Neutrophil (primary cell): ENCODE measurements at regions not wholly inside any gene's neighbourhood (a gene's known extent, or its start where the extent isn't known, plus 50 kb on each side); places are given as distances from the start of the nearest gene placed in this dataset.

Experiments used
- H3K27ac ChIP-seq: fragments of 200-600 bp; sonication (generic); 2 replicates; pipeline ENCODE4 v1.5.1; 2016; ENCODE audit warnings: mild to moderate bottlenecking, moderate library complexity
- H3K27me3 ChIP-seq: fragments of 200-600 bp; sonication (generic); 2 replicates; pipeline ENCODE4 v1.6.0; 2016; ENCODE audit warnings: mild to moderate bottlenecking
- H3K36me3 ChIP-seq: fragments of 200-600 bp; sonication (generic); 2 replicates; pipeline ENCODE4 v1.5.1; 2017
- H3K4me1 ChIP-seq, 2 experiments: fragments of 200-600 bp in 1 of 2; sonication (generic) in 1 of 2; 1 replicate in 1 of 2; 2 replicates in 1 of 2; pipeline versions ENCODE4 v1.5.1 to v1.6.1; 2013 to 2016; ENCODE audit warnings: low read depth in 1 of 2, low read length in 1 of 2, mild to moderate bottlenecking in 1 of 2, moderate library complexity in 1 of 2; ENCODE audit not compliant: control insufficient read depth in 1 of 2, insufficient read depth in 1 of 2
- H3K4me3 ChIP-seq, 2 experiments: fragments of 200-600 bp in 1 of 2; sonication (generic) in 1 of 2; 1 replicate in 1 of 2; 2 replicates in 1 of 2; pipeline ENCODE4 v1.5.1; 2013 to 2016; ENCODE audit warnings: low read depth in 1 of 2, low read length in 1 of 2, mild to moderate bottlenecking in 1 of 2, moderate library complexity in 1 of 2
- H3K9me3 ChIP-seq: fragments of 200-600 bp; sonication (generic); 2 replicates; pipeline ENCODE4 v1.5.1; 2016
- TF ChIP-seq, protein P1 (sequence below): fragments of 200-600 bp; sonication (generic); IDR thresholded peaks from 2 replicates; pipeline ENCODE4 v1.5.1; 2016; ENCODE audit warnings: antibody characterized with exemption

DNA sequence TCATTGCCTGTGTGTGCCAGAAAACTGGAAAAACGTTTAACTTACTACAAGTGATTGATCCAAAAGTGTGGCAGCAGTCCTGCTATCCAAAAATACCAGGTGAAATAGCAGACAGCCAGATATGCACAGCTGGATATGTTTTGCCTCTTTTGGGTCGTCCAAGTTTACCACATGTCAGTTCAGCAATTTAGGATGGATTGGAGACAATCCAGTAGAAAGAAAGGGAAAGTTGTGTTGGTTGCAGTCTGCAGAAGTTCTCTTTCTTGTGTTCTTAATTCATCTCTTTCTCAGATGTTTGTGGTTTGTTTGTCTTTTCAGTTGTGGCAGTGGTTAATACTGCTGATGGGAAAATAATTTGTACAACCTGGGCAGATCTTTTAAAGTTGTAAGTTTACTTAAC lies 645.0 kb downstream of the PTPRC start:
- Histone ChIP-seq H3K27ac (no peak overlapping the region), H3K4me1 (peaks cover 8 to 15% of the 10 kb centered on the region in 2 experiments), H3K27me3 (no peaks in the 10 kb centered on the region), H3K4me3 (no peak overlapping the region), H3K9me3 (no peaks in the 10 kb centered on the region), H3K36me3 (no peaks in the 10 kb centered on the region)
- TF ChIP-seq, protein P1, sequence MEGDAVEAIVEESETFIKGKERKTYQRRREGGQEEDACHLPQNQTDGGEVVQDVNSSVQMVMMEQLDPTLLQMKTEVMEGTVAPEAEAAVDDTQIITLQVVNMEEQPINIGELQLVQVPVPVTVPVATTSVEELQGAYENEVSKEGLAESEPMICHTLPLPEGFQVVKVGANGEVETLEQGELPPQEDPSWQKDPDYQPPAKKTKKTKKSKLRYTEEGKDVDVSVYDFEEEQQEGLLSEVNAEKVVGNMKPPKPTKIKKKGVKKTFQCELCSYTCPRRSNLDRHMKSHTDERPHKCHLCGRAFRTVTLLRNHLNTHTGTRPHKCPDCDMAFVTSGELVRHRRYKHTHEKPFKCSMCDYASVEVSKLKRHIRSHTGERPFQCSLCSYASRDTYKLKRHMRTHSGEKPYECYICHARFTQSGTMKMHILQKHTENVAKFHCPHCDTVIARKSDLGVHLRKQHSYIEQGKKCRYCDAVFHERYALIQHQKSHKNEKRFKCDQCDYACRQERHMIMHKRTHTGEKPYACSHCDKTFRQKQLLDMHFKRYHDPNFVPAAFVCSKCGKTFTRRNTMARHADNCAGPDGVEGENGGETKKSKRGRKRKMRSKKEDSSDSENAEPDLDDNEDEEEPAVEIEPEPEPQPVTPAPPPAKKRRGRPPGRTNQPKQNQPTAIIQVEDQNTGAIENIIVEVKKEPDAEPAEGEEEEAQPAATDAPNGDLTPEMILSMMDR, result no peak

DNA sequence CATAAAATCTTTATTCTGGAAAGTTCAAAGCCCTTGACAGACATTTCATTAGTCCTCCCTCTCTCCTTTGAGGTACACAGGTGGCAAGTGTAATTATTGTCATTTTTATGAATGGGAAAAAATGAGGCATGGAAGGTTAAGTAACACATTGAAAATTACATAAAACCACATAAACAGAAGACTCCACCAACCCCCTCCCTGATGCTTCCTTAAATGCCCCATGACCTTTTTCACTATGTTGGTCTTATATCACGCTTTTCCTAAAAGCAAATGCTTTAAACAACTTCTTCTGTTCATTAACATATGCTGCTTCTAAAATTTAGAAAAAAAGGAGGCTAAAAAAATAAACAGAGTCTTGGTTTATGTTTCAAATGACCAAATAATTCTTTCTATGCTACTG lies 648.4 kb downstream of the PTPRC start:
- Histone ChIP-seq H3K9me3 (no peaks in the 10 kb centered on the region), H3K27me3 (no peaks in the 10 kb centered on the region), H3K4me3 (no peak overlapping the region), H3K27ac (no peak overlapping the region), H3K4me1 (no peaks in the 10 kb centered on the region), H3K36me3 (no peaks in the 10 kb centered on the region)
- TF ChIP-seq, protein P1, result no peak

DNA sequence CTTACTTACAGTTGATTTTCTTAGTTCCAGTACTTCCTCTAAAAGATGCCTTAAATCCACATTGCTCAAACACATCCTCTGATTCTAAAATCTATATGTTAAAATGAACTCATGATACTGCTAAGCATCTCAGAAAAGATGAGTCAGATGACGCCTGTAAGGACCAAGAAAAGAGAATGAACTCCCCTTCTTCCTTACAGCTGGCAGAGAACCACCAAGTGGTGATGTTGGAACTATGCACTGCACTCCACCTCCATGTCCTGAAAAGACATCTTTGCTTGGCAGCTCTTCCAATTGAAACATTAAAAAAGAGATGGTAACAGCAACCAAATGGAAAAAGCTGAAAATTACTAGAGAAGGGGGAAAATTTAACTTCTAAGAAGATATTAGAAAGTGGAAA lies 648.8 kb downstream of the PTPRC start:
- no peaks in the 10 kb centered on the region for H3K36me3 ChIP-seq
- no peaks in the 10 kb centered on the region for H3K4me1 ChIP-seq
- no peak overlapping the region for H3K27ac ChIP-seq
- H3K27me3 ChIP-seq, result no peaks in the 10 kb centered on the region
- TF ChIP-seq, protein P1, result no peak
- H3K4me3 ChIP-seq, result no peak overlapping the region
- H3K9me3 ChIP-seq, result no peaks in the 10 kb centered on the region

DNA sequence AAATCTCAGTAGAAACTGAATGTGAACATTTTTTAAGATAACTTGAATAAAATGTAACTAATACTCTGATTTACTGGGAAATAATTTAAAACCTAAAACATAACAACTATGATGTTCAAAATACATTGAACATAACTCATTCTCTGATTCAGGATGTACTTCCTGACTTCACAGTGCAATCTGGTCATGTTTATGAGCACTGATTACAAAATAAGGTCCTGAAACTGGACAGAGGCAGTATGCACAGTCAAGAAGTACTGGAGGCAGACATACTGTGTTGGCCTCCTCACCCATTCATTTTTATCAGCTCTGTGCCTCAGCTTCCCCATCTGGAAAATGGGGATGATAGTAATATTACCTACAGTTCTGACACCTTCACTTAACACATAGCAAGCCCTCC lies 651.3 kb downstream of the PTPRC start:
- H3K36me3 ChIP-seq, result no peaks in the 10 kb centered on the region
- no peaks in the 10 kb centered on the region for H3K27me3 ChIP-seq
- TF ChIP-seq, protein P1, result no peak
- no peak overlapping the region for H3K4me3 ChIP-seq
- no peaks in the 10 kb centered on the region for H3K4me1 ChIP-seq
- no peak overlapping the region for H3K27ac ChIP-seq
- H3K9me3 ChIP-seq, result no peaks in the 10 kb centered on the region

DNA sequence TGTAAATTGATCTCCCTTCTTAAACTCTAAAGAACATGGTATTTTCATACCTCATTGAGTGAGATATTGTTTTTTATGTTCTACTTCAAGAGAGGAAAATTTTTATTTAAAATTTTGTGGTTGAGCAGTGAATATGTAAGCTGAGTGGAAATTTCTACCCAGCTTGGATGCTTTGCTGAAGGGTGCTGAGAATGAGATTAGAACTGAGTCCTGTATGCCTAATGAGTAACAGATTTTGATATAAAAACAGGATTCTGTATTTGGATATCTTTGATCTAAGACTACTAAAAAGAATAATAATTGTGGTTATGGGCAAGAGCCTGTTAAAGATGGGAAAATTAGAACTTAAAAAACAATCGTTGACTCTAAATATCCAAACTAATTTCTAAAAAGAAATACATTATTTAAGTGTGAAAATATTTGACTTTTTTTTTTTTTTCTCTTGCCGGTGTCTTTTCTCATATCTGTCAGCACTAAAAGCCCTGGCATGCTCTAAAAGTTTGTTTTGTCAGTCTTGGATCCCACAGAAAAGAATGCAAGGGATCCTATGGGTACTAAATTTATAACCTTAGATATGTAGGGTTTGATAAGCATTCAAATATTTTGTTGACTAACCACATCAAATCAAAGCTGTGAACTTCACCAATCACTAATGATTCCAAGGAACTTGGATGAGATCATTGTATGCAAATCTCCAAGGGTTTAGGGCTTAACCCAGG lies 652.3 kb downstream of the PTPRC start:
- H3K9me3 ChIP-seq, result no peaks in the 10 kb centered on the region

More for the DNA sequence above, 652.3 kb downstream of the PTPRC start:
- Histone ChIP-seq H3K27me3 (no peaks in the 10 kb centered on the region), H3K4me3 (no peak overlapping the region), H3K36me3 (no peaks in the 10 kb centered on the region), H3K4me1 (no peaks in the 10 kb centered on the region), H3K27ac (no peak overlapping the region)
- TF ChIP-seq, protein P1, result no peak
